GM12872 (cell line): ENCODE measurements at regions not wholly inside any gene's neighbourhood (a gene's known extent, or its start where the extent isn't known, plus 50 kb on each side); places are given as distances from the start of the nearest gene placed in this dataset.

Experiments
- CTCF ChIP-seq: IDR thresholded peaks from 3 replicates; pipeline ENCODE4 v1.5.1; 2011; ENCODE audit warnings: low read depth, mild to moderate bottlenecking, low read length, moderate library complexity; ENCODE audit not compliant: insufficient read depth

DNA sequence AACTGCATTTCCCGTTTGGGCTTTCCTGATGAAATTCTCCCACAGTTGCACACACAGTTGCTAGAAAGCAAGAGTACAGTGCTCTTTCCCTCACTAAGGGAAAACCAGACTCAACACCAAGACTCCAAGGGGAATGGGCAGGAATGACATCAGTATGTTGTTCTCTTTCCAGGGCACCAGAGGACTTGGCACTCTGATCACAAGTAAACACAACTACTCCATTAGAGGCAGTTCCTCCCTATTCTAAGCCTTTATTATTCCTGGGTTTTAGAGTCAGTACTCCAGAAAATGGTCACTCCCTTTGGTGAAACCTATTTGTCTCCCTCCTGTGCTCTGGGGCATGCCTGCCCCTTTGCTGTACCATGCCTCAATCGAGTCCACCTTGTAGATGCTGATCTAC is 52.3 kb upstream of the VGLL4 start:
- no peak for TF ChIP-seq CTCF
